ENCODE measurements at regions not wholly inside any gene's neighbourhood (a gene's known extent, or its start where the extent isn't known, plus 50 kb on each side); places are given as distances from the start of the nearest gene placed in this dataset.

DNA sequence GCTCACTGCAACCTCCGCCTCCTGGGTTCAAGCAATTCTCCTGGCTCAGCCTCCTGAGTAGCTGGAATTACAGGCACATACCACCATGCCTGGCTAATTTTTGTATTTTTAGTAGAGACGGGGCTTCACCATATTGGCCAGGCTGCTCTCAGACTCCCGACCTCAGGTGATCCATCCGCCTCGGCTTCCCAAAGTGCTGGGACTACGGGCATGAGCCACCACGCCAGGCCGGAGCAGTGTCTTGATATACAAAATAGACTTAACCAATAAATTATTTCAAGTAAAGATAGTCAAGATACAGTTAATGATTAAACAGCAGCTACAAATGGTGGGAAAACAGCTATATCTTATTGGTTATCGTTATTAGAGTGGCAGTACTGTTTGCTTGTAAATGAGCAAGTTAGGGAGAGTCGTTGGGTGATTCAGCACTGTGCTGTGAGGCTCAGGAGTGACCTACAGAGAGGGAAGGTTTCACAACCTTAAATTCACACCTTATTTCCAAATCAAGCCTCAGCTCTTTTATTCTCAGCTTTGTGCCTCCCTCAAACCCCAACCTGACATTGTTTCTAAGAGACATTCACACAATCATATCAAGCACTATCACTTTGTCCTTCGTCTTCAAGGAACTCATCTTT lies 1128.4 kb upstream of the MAP3K7 start:
- POLR2A ChIA-PET (ENCODE audit: low non-redundant PET) = no interaction called here
- no TSS peak for BruUV-seq (replicated peaks)
- intact Hi-C loops (cut with micrococcal nuclease; ENCODE audit: unreplicated experiment) = no loop called here
- Histone ChIP-seq H3K4me1 (ENCODE audit: insufficient read depth, low read length, poor library complexity, severe bottlenecking) (peaks cover 2% of the 10 kb centered on the region), H3K27me3 (replicated peaks; ENCODE audit: insufficient read depth, low read depth, low read length, poor library complexity) (no peaks in the 10 kb centered on the region), H3K4me3 (ENCODE audit: low read depth, low read length, poor library complexity, severe bottlenecking) (no peak overlapping the region), H3K36me3 (ENCODE audit: insufficient read depth, low read length, poor library complexity, severe bottlenecking) (no peaks in the 10 kb centered on the region), H3K27ac (ENCODE audit: low read depth, low read length, poor library complexity, severe bottlenecking) (no peak overlapping the region), H3K9me3 (ENCODE audit: low read depth, low read length, poor library complexity, severe bottlenecking) (no peaks in the 10 kb centered on the region)
- no peak for DNase-seq (ENCODE audit: low spot score)
- TF ChIP-seq CTCF (conservative IDR thresholded peaks at IDR 0.05; ENCODE audit: low read depth, low read length) (no peak), EZH2 (IDR thresholded peaks at IDR 0.05; ENCODE audit: borderline replicate concordance, low read depth, low read length, poor library complexity, severe bottlenecking) (no peak)
- CTCF ChIA-PET = no interaction called here

DNA sequence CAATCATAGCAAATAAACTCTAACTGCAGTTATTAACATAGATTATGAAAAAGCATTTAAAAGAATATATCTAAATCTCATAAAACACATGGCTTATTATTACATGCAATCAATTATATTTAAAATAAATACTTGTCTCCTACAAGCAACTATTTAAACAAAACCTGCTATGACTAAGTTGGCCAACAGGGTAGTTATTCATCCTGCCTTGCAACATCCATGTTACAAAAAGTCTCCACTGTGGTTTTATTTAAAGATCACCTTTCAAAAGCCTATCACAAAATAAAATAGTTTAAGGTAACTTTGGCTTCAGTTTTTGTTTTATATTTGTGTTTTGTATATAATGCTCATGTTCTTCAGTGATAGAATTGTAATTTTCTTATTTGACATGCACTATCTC lies 1127.0 kb upstream of the MAP3K7 start:
- no peaks in the 10 kb centered on the region for H3K4me1 ChIP-seq (ENCODE audit: insufficient read depth, low read length, poor library complexity, severe bottlenecking)
- ChIA-PET CTCF (no interaction called here), POLR2A (ENCODE audit: low non-redundant PET) (no interaction called here)
- H3K27ac ChIP-seq (ENCODE audit: low read depth, low read length, poor library complexity, severe bottlenecking) = no peak overlapping the region
- intact Hi-C loops (cut with micrococcal nuclease; ENCODE audit: unreplicated experiment) = no loop called here
- no TSS peak for BruUV-seq (replicated peaks)
- no peak for TF ChIP-seq EZH2 (IDR thresholded peaks at IDR 0.05; ENCODE audit: borderline replicate concordance, low read depth, low read length, poor library complexity, severe bottlenecking)
- no peak for TF ChIP-seq CTCF (conservative IDR thresholded peaks at IDR 0.05; ENCODE audit: low read depth, low read length)
- H3K27me3 ChIP-seq (replicated peaks; ENCODE audit: insufficient read depth, low read depth, low read length, poor library complexity) = no peaks in the 10 kb centered on the region
- H3K9me3 ChIP-seq (ENCODE audit: low read depth, low read length, poor library complexity, severe bottlenecking) = no peaks in the 10 kb centered on the region
- no peaks in the 10 kb centered on the region for H3K36me3 ChIP-seq (ENCODE audit: insufficient read depth, low read length, poor library complexity, severe bottlenecking)
- no peak overlapping the region for H3K4me3 ChIP-seq (ENCODE audit: low read depth, low read length, poor library complexity, severe bottlenecking)
- no peak for DNase-seq (ENCODE audit: low spot score)

DNA sequence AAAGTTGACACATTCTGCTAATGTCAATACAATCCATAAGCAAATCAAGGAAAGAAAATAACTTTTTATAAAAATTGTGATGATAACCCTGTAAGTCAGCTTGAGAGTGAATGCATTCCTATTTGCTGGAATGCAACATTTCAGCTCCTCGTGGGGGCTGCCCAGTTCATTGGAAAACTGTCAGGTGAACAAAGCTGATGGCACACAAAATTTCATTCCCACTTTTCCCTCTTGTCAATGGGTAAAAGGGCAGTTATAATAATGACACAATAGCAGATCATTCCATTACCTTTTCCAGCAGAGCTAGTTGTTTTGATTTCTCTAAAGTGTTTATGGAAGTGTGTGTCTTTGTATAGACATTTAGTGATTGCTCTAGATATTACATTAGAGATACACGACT lies 1124.6 kb upstream of the MAP3K7 start:
- no peak for TF ChIP-seq EZH2 (IDR thresholded peaks at IDR 0.05; ENCODE audit: borderline replicate concordance, low read depth, low read length, poor library complexity, severe bottlenecking)
- H3K9me3 ChIP-seq (ENCODE audit: low read depth, low read length, poor library complexity, severe bottlenecking) = no peaks in the 10 kb centered on the region
- no peaks in the 10 kb centered on the region for H3K4me1 ChIP-seq (ENCODE audit: insufficient read depth, low read length, poor library complexity, severe bottlenecking)
- no peaks in the 10 kb centered on the region for H3K27me3 ChIP-seq (replicated peaks; ENCODE audit: insufficient read depth, low read depth, low read length, poor library complexity)
- H3K27ac ChIP-seq (ENCODE audit: low read depth, low read length, poor library complexity, severe bottlenecking) = no peak overlapping the region
- no TSS peak for BruUV-seq (replicated peaks)
- CTCF ChIA-PET = no interaction called here
- no peaks in the 10 kb centered on the region for H3K36me3 ChIP-seq (ENCODE audit: insufficient read depth, low read length, poor library complexity, severe bottlenecking)
- no peak overlapping the region for H3K4me3 ChIP-seq (ENCODE audit: low read depth, low read length, poor library complexity, severe bottlenecking)
- POLR2A ChIA-PET (ENCODE audit: low non-redundant PET) = no interaction called here
- DNase-seq (ENCODE audit: low spot score) = no peak
- intact Hi-C loops (cut with micrococcal nuclease; ENCODE audit: unreplicated experiment) = no loop called here

DNA sequence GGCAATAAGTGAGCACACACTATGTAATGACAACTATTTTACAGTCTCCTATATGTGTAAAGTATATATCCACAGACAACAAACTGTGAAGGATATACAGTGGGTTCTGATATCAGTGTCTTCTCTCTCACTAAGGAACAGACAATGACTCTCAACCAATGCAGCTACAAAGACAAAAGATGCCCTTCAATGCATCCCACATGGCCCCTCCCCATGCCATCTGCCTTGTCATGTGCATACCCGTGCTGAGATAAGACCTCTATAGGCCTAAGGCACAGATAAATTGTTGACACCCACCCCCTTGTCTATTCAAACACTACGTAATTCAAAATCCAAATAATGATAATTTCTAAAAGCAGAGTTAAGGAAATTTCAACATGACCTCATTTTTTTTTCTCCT lies 1123.5 kb upstream of the MAP3K7 start:
- Histone ChIP-seq H3K36me3 (ENCODE audit: insufficient read depth, low read length, poor library complexity, severe bottlenecking) (no peaks in the 10 kb centered on the region), H3K9me3 (ENCODE audit: low read depth, low read length, poor library complexity, severe bottlenecking) (no peaks in the 10 kb centered on the region), H3K4me3 (ENCODE audit: low read depth, low read length, poor library complexity, severe bottlenecking) (no peak overlapping the region), H3K4me1 (ENCODE audit: insufficient read depth, low read length, poor library complexity, severe bottlenecking) (no peaks in the 10 kb centered on the region), H3K27me3 (replicated peaks; ENCODE audit: insufficient read depth, low read depth, low read length, poor library complexity) (no peaks in the 10 kb centered on the region), H3K27ac (ENCODE audit: low read depth, low read length, poor library complexity, severe bottlenecking) (no peak overlapping the region)
- TF ChIP-seq EZH2 (IDR thresholded peaks at IDR 0.05; ENCODE audit: borderline replicate concordance, low read depth, low read length, poor library complexity, severe bottlenecking) = no peak
- TF ChIP-seq CTCF (conservative IDR thresholded peaks at IDR 0.05; ENCODE audit: low read depth, low read length) = no peak
- intact Hi-C loops (cut with micrococcal nuclease; ENCODE audit: unreplicated experiment) = no loop called here
- DNase-seq (ENCODE audit: low spot score) = no peak
- no TSS peak for BruUV-seq (replicated peaks)
- CTCF ChIA-PET = no interaction called here
- POLR2A ChIA-PET (ENCODE audit: low non-redundant PET) = no interaction called here

All from A673 (cell line).